ENCODE measurements at regions not wholly inside any gene's neighbourhood (a gene's known extent, or its start where the extent isn't known, plus 50 kb on each side); places are given as distances from the start of the nearest gene placed in this dataset.

DNA sequence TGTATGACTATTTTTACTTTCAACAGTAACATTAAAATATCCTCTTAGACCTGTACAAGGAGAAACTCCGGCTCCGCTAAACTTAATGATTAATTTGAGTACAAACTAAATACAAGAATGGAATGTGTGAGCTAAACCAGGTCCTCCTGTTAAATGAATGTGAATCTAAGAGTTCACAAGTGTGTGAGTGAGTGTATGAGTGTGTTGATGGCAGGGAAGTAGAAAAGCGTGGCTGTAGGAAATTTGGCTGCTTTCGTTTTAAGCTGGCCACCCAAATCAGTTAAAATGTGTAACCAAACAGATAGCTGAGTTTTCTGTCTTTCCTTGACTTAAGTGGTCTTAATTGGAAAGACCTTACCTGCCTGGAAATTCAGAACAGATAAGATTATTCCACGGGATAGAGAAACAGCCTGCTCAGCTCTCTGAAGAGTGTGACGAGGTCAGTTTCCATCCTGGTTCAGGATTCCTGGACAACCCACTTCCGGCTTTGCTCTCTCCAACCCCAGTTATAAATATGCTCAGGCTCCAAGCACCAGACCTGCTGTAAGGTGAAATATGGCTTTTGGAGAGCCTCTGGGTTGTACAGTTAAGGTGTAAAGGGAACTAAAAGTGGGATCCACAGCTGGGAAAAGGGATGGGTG lies 908.6 kb upstream of the EDIL3 start:
- Histone ChIP-seq H2AFZ (ENCODE audit: control insufficient read depth, low read depth, low read length) (no peak overlapping the region), H3K9me3 (replicated peaks; ENCODE audit: control insufficient read depth, insufficient read depth, low read length) (no peaks in the 10 kb centered on the region), H3K27ac (ENCODE audit: control insufficient read depth, insufficient read depth) (no peak overlapping the region), H3K4me1 (ENCODE audit: control insufficient read depth, insufficient read depth, low read length) (no peaks in the 10 kb centered on the region), H4K20me1 (ENCODE audit: control insufficient read depth, insufficient read depth) (no peaks in the 10 kb centered on the region), H3K36me3 (ENCODE audit: control insufficient read depth in 2 of 2, insufficient read depth in 2 of 2, low read length in 1 of 2) (no peaks in the 10 kb centered on the region), H3K9ac (ENCODE audit: control insufficient read depth, insufficient read depth, low read length) (no peak overlapping the region), H3K4me2 (ENCODE audit: control insufficient read depth, insufficient read depth) (no peak overlapping the region), H3K4me3 (no peak overlapping the region), H3K27me3 (replicated peaks in 1 of 2; ENCODE audit: control insufficient read depth in 2 of 2, insufficient read depth in 2 of 2, low read length in 1 of 2) (no peaks in the 10 kb centered on the region), H3K79me2 (ENCODE audit: control insufficient read depth, insufficient read depth, low read length) (no peaks in the 10 kb centered on the region)
- CTCF ChIA-PET = no interaction called here
- POLR2A ChIA-PET = no interaction called here
- DNase-seq (ENCODE audit: low read depth, low spot score) (no peak), FAIRE-seq (no peak), ATAC-seq (no peak)
- TF ChIP-seq, protein P1, sequence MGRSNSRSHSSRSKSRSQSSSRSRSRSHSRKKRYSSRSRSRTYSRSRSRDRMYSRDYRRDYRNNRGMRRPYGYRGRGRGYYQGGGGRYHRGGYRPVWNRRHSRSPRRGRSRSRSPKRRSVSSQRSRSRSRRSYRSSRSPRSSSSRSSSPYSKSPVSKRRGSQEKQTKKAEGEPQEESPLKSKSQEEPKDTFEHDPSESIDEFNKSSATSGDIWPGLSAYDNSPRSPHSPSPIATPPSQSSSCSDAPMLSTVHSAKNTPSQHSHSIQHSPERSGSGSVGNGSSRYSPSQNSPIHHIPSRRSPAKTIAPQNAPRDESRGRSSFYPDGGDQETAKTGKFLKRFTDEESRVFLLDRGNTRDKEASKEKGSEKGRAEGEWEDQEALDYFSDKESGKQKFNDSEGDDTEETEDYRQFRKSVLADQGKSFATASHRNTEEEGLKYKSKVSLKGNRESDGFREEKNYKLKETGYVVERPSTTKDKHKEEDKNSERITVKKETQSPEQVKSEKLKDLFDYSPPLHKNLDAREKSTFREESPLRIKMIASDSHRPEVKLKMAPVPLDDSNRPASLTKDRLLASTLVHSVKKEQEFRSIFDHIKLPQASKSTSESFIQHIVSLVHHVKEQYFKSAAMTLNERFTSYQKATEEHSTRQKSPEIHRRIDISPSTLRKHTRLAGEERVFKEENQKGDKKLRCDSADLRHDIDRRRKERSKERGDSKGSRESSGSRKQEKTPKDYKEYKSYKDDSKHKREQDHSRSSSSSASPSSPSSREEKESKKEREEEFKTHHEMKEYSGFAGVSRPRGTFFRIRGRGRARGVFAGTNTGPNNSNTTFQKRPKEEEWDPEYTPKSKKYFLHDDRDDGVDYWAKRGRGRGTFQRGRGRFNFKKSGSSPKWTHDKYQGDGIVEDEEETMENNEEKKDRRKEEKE (IDR thresholded peaks at IDR 0.05) = no peak
- TF ChIP-seq NR2F1 (conservative IDR thresholded peaks at IDR 0.05) (no peak), MYB (IDR thresholded peaks at IDR 0.05; ENCODE audit: borderline replicate concordance, low read depth, low read length) (no peak), CBX3 (IDR thresholded peaks at IDR 0.05; ENCODE audit: borderline replicate concordance, low read depth) (no peak)
- TF ChIP-seq, protein P2, sequence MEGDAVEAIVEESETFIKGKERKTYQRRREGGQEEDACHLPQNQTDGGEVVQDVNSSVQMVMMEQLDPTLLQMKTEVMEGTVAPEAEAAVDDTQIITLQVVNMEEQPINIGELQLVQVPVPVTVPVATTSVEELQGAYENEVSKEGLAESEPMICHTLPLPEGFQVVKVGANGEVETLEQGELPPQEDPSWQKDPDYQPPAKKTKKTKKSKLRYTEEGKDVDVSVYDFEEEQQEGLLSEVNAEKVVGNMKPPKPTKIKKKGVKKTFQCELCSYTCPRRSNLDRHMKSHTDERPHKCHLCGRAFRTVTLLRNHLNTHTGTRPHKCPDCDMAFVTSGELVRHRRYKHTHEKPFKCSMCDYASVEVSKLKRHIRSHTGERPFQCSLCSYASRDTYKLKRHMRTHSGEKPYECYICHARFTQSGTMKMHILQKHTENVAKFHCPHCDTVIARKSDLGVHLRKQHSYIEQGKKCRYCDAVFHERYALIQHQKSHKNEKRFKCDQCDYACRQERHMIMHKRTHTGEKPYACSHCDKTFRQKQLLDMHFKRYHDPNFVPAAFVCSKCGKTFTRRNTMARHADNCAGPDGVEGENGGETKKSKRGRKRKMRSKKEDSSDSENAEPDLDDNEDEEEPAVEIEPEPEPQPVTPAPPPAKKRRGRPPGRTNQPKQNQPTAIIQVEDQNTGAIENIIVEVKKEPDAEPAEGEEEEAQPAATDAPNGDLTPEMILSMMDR (IDR thresholded peaks at IDR 0.05 in 2 of 3, conservative IDR thresholded peaks at IDR 0.05 in 1 of 3; ENCODE audit: control insufficient read depth in 2 of 3, extremely low read depth in 1 of 3, insufficient read depth in 1 of 3, low read depth in 3 of 3, low read length in 3 of 3) = no peak
- intact Hi-C loops (cut with micrococcal nuclease; ENCODE audit: unreplicated experiment) = no loop called here
- in situ Hi-C loops (cut with MboI) = no loop called here
- no TSS peak for BruUV-seq (replicated peaks)
- RAD21 ChIA-PET (ENCODE audit: unreplicated experiment) = no interaction called here
- SMC1A ChIA-PET (ENCODE audit: uncharacterized antibody, unreplicated experiment) = no interaction called here
- WGBS (ENCODE audit: insufficient coverage, insufficient replicate concordance, low lambda C conversion rate, missing lambda C conversion rate) = 34% methylated on average over 7 of the region's 7 CpGs
